ENCODE measurements at regions not wholly inside any gene's neighbourhood (a gene's known extent, or its start where the extent isn't known, plus 50 kb on each side); places are given as distances from the start of the nearest gene placed in this dataset.

GRCh38 chr18:40653682-40654081, 1301.4 kb upstream of the PIK3C3 start:
- no peak overlapping the region for H2AK5ac ChIP-seq (ENCODE audit: low read depth, low read length)
- H3K4me1 ChIP-seq (replicated peaks in 1 of 4; ENCODE audit: control insufficient read depth in 3 of 4, insufficient read depth in 4 of 4, low read length in 3 of 4): no peaks in the 10 kb centered on the region
- no peak overlapping the region for H3K4me3 ChIP-seq (ENCODE audit: extremely low read depth in 1 of 4, insufficient read depth in 2 of 4, low read depth in 3 of 4, low read length in 4 of 4)
- no peak overlapping the region for H3K27ac ChIP-seq (ENCODE audit: low read depth, low read length)
- H3K56ac ChIP-seq (replicated peaks; ENCODE audit: insufficient read length, low read depth, low read length): no peak overlapping the region
- no peak overlapping the region for H4K91ac ChIP-seq (replicated peaks; ENCODE audit: insufficient read length, low read length)
- no peak overlapping the region for H3K9ac ChIP-seq (replicated peaks in 1 of 4; ENCODE audit: extremely low read depth in 1 of 4, low read depth in 3 of 4, low read length in 3 of 4)
- ChIA-PET CTCF (ENCODE audit: partially characterized antibody) (no interaction called here), POLR2A (ENCODE audit: partially characterized antibody) (no interaction called here)
- H2BK120ac ChIP-seq (replicated peaks; ENCODE audit: low read depth, low read length): no peak overlapping the region
- WGBS, 2 experiments (ENCODE audit: extremely low coverage in 1 of 2, insufficient coverage in 1 of 2, insufficient read length in 1 of 2, insufficient replicate concordance in 2 of 2, low coverage in 1 of 2, low lambda C conversion rate in 2 of 2, missing lambda C conversion rate in 1 of 2): 95% methylated on average over 1 of the region's 1 CpG; no CpG with 5 or more reads in 1 of the 2 experiments
- no peak overlapping the region for H3K14ac ChIP-seq (ENCODE audit: insufficient read length)
- H3K23ac ChIP-seq (ENCODE audit: insufficient read length): no peak overlapping the region
- no peaks in the 10 kb centered on the region for H4K20me1 ChIP-seq (replicated peaks in 1 of 2; ENCODE audit: control insufficient read depth in 1 of 2, insufficient read depth in 2 of 2, low read length in 2 of 2)
- H3K4me2 ChIP-seq (ENCODE audit: insufficient read depth in 1 of 2, low read depth in 2 of 2, low read length in 2 of 2): no peak overlapping the region
- H4K8ac ChIP-seq (ENCODE audit: extremely low read depth, insufficient read depth, low read length): no peak overlapping the region
- no peak overlapping the region for H2AFZ ChIP-seq (ENCODE audit: low read length)
- H3K23me2 ChIP-seq (ENCODE audit: low read depth, low read length): no peaks in the 10 kb centered on the region
- H3K36me3 ChIP-seq (ENCODE audit: control insufficient read depth in 2 of 4, insufficient read depth in 4 of 4, low read length in 3 of 4): no peaks in the 10 kb centered on the region
- no peak overlapping the region for H2BK15ac ChIP-seq (ENCODE audit: low read length)
- H3K79me1 ChIP-seq (ENCODE audit: low read depth, low read length): no peaks in the 10 kb centered on the region
- no peaks in the 10 kb centered on the region for H3K9me3 ChIP-seq (ENCODE audit: insufficient read depth in 2 of 2, low read depth in 1 of 2, low read length in 1 of 2)
- FAIRE-seq: no peak
- no peak overlapping the region for H2BK20ac ChIP-seq (ENCODE audit: low read length)
- H3K27me3 ChIP-seq (replicated peaks in 1 of 4; ENCODE audit: control insufficient read depth in 3 of 4, extremely low read depth in 1 of 4, insufficient read depth in 3 of 4, low read length in 3 of 4): no peaks in the 10 kb centered on the region
- no peak for DNase-seq (ENCODE audit: low read depth in 1 of 2, low spot score in 2 of 2)
- H3K79me2 ChIP-seq (ENCODE audit: control insufficient read depth in 1 of 2, insufficient read depth in 2 of 2, low read length in 2 of 2): no peaks in the 10 kb centered on the region
- H2BK5ac ChIP-seq (ENCODE audit: low read depth, low read length): no peak overlapping the region
- H2BK12ac ChIP-seq (ENCODE audit: low read depth, low read length): no peak overlapping the region
- H3K4ac ChIP-seq (replicated peaks; ENCODE audit: insufficient read length, low read depth, low read length): no peak overlapping the region
- no peak overlapping the region for H4K5ac ChIP-seq (ENCODE audit: insufficient read length, low read depth, low read length)
- no peak for TF ChIP-seq ATF2 (IDR thresholded peaks at IDR 0.05; ENCODE audit: low read length)
- no peak for TF ChIP-seq EZH2 (IDR thresholded peaks at IDR 0.05; ENCODE audit: low read depth, low read length, severe bottlenecking)
- no peak for TF ChIP-seq SAP30 (IDR thresholded peaks at IDR 0.05; ENCODE audit: insufficient read depth, insufficient replicate concordance, low read length)
- no peak for TF ChIP-seq SRF (IDR thresholded peaks at IDR 0.05; ENCODE audit: low read depth, low read length)
- no peak for TF ChIP-seq NANOG (IDR thresholded peaks at IDR 0.05; ENCODE audit: insufficient read depth, low read depth, low read length, poor library complexity, severe bottlenecking)
- no peak for TF ChIP-seq E2F6 (IDR thresholded peaks at IDR 0.05)
- no peak for TF ChIP-seq TCF12 (IDR thresholded peaks at IDR 0.05; ENCODE audit: low read depth, low read length)
- TF ChIP-seq EGR1 (IDR thresholded peaks at IDR 0.05; ENCODE audit: borderline replicate concordance, low read depth, low read length): no peak
- TF ChIP-seq POLR2AphosphoS5 (IDR thresholded peaks at IDR 0.05; ENCODE audit: low read depth, low read length): no peak
- TF ChIP-seq NRF1 (IDR thresholded peaks at IDR 0.05; ENCODE audit: low read depth, low read length): no peak
- no peak overlapping the region for H3K18ac ChIP-seq (ENCODE audit: extremely low read depth, low read length)

All from H1 (cell line).